NCI-H187 (cell line): ENCODE measurements at regions not wholly inside any gene's neighbourhood (a gene's known extent, or its start where the extent isn't known, plus 50 kb on each side); places are given as distances from the start of the nearest gene placed in this dataset.
"Not testable (repeated sequence)": the region's sequence is repeated elsewhere in the genome, so short reads cannot be mapped to it uniquely, and the experiment has no call there.

Source experiments
- DNase-seq, 2 experiments: peaks; one replicate each; lab custom pipeline; 2025; lab: John Stamatoyannopoulos, UW

GRCh38 chr6:170043881-170044790 is 246.7 kb downstream of the DLL1 start:
- DNase-seq = no peak

DNA sequence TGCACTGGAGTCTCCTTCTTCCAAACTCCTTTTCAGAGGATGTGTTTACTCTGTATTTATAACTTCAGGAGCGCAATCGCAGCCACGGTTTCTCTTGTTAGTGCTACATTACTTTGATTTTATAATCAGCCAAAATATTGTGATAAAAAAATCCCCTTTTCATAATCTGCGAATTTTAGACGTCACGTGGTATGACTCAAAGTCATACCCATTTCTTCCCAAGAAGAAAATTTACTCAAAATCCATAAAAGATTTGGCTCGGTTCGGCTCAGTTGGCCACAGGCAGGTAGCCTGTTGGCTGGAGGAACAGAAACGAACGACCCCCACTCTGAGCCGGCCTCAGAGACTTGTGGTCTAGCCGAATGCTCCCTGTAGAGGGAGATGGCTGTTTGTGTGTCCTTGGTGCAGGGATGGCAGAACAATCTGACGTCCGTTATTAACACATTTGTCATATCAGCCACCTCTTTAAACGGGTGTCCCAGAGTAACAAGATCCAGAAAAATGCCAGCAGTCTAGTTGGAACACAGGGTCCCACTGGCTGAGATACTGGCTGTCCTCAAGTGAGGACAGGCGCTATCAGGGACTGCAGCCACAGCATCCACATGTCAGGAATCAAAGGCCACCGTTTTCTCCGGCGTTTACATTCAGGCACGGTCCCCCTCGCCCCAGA is 247.6 kb downstream of the DLL1 start:
- DNase-seq = no peak

- no peak for DNase-seq
These were observed 248.2 kb downstream of the DLL1 start for GRCh38 chr6:170042596-170043118.

- DNase-seq = no peak
These were observed 248.8 kb downstream of the DLL1 start for GRCh38 chr6:170042123-170042522.

GRCh38 chr6:170041526-170041925 is 249.4 kb downstream of the DLL1 start:
- no peak for DNase-seq

GRCh38 chr6:170040906-170041305 is 250.0 kb downstream of the DLL1 start:
- DNase-seq = no peak

DNA sequence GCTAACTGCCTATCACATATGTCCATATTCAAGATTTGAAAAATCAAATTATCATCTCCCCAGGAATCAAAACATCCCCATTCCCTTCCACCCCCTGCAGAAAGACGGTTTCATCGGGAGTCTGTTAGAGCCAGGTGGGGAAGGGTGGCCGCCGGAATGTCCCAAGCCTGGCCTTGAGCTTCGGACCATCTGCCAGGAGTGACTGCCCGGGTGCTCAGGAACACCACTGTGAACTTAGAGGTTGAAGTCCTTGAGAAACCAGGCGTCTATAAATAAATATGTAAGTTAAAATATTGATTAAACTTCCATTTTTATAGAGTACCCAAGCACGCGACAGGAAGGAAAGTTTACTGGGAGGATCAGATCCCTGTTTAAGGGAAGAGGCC is 250.8 kb downstream of the DLL1 start:
- DNase-seq = no peak

DNA sequence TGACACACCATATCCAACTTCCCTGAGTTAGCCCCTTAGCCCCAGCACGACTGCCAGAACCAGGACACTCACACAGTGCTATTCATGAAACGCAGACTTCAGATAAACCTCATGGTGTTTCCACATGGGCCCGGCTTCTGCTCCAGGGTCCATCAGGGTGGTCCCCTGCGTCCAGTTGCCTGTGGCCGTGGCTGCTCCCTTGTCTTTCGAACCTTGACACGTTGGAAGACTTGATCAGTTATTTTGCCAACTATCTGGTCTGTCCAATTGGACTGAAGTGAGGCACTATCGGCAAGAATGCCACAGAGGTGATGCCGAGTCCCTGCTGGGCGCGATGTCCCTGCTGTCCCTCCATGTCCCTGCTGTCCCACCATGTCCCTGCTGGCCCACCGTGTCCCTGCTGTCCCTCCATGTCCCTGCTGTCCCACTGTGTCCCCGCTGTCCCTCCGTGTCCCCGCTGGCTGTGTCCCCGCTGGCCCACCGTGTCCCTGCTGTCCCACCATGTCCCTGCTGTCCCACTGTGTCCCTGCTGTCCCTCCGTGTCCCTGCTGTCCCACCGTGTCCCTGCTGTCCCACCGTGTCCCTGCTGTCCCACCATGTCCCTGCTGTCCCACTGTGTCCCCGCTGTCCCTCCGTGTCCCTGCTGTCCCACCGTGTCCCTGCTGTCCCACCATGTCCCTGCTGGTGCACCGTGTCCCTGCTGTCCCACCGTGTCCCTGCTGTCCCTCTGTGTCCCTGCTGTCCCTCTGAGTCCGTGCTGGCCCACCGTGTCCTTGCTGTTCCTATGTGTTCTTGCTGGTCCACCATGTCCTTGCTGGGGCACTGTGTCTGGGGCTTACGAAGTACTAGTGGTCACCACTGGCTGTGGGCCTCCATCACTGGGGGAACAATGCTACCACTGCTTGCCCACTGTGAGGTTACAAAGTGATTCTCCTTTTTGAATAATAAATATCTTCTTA is 251.4 kb downstream of the DLL1 start:
- no peak for DNase-seq

GRCh38 chr6:170038708-170039107 is 252.2 kb downstream of the DLL1 start:
- DNase-seq = no peak

DNA sequence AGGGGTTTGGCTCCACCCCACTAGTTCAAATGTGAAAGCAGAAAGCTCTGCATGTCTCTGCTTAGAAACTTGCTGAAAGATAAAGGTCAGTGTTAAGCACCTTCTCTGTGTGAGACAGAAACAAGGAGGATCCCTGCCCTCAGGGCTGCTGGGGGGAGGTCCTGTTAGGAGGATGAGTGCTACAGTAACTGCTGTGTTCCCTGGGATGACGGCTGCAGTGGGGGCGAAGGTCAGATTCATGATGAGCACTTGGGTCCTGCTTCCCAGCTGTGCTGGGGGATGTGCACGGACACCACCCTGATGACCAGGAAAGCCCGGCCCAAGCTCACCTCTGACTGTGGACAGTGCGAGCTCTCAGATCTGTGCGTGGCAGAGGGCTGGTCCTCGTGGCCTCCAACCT is 252.6 kb downstream of the DLL1 start:
- DNase-seq = no peak

- no peak for DNase-seq
These were observed 253.2 kb downstream of the DLL1 start for GRCh38 chr6:170037541-170038250.

DNA sequence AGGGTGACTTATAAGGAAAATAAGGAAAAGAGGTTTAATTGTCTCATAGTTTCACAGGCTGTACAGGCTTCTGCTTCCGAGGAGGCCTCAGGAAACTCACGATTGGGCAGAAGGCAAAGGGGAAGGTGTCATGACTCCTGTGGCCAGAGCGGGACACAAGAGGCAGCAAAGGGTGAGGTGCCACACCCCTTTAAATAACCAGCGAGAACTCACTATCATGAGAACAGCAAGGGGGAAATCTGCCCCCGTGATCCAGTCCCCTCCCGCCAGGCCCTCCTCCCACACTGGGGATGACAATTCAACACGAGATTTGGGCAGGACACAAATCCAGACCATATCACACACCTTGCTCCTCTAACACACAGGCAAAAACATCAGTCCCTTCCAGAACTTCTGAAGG is 254.0 kb downstream of the DLL1 start:
- DNase-seq = no peak

- not testable (repeated sequence) for DNase-seq
These were observed 254.5 kb downstream of the DLL1 start for GRCh38 chr6:170036367-170036766.

GRCh38 chr6:170035901-170036304 is 255.0 kb downstream of the DLL1 start:
- no peak for DNase-seq

DNA sequence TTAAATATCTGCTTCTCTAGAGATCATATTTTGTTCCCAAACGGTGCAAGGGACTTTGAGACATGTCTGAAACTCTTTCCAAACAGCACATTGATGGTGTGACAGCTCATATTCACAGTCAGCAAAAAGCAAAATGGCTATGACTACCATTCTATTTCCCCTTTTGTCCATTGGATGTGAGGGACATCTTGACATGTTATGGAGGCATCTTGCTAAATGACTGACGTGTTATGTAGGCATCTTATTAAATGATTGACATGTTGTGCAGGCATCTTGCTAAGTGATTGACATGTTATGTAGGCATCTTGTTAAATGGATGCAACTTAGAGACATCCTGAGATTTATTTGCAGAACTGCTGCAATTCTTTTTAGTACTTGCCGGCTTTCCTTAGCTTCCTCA is 255.8 kb downstream of the DLL1 start:
- no peak for DNase-seq

GRCh38 chr6:170034294-170034693 is 256.6 kb downstream of the DLL1 start:
- DNase-seq = no peak

GRCh38 chr6:170033666-170034065 is 257.2 kb downstream of the DLL1 start:
- no peak for DNase-seq

GRCh38 chr6:170032706-170033309 is 258.1 kb downstream of the DLL1 start:
- no peak for DNase-seq

GRCh38 chr6:170032197-170032596 is 258.7 kb downstream of the DLL1 start:
- no peak for DNase-seq

GRCh38 chr6:170031684-170032121 is 259.2 kb downstream of the DLL1 start:
- DNase-seq = no peak
